HG03442 (cell line): ENCODE measurements at regions not wholly inside any gene's neighbourhood (a gene's known extent, or its start where the extent isn't known, plus 50 kb on each side); places are given as distances from the start of the nearest gene placed in this dataset.

Source experiments
- ATAC-seq: cut with Tn5 transposase; IDR thresholded peaks from one replicate; pipeline ENCODE4 v1.9.1; 2021; ENCODE audit warnings: mild to moderate bottlenecking, moderate library complexity; ENCODE audit not compliant: unreplicated experiment

- no peak for ATAC-seq
These were observed 250.1 kb upstream of the MBL2 start for GRCh38 chr10:53022611-53023088.

GRCh38 chr10:53013201-53013810 lies 240.7 kb upstream of the MBL2 start:
- peak; percentile 54 for ATAC-seq

GRCh38 chr10:53009961-53010907 lies 237.7 kb upstream of the MBL2 start:
- no peak for ATAC-seq

GRCh38 chr10:53007527-53007842 lies 234.9 kb upstream of the MBL2 start:
- no peak for ATAC-seq

GRCh38 chr10:53006663-53007526 lies 234.3 kb upstream of the MBL2 start:
- ATAC-seq, result no peak

- no peak for ATAC-seq
These were observed 233.2 kb upstream of the MBL2 start for GRCh38 chr10:53005612-53006345.

- no peak for ATAC-seq
These were observed 230.5 kb upstream of the MBL2 start for GRCh38 chr10:53003094-53003493.

GRCh38 chr10:52999681-53000080 lies 227.1 kb upstream of the MBL2 start:
- no peak for ATAC-seq

- no peak for ATAC-seq
These were observed 226.7 kb upstream of the MBL2 start for GRCh38 chr10:52999258-52999657.

GRCh38 chr10:52997007-52997406 lies 224.4 kb upstream of the MBL2 start:
- no peak for ATAC-seq

- no peak for ATAC-seq
These were observed 221.8 kb upstream of the MBL2 start for GRCh38 chr10:52994370-52994769.

- no peak for ATAC-seq
These were observed 220.5 kb upstream of the MBL2 start for GRCh38 chr10:52993109-52993508.

- no peak for ATAC-seq
These were observed 220.0 kb upstream of the MBL2 start for GRCh38 chr10:52992567-52992966.

- ATAC-seq, result no peak
These were observed 216.3 kb upstream of the MBL2 start for GRCh38 chr10:52988923-52989322.

GRCh38 chr10:52986125-52986524 lies 213.5 kb upstream of the MBL2 start:
- ATAC-seq, result no peak

- ATAC-seq, result no peak
These were observed 211.6 kb upstream of the MBL2 start for GRCh38 chr10:52984169-52984568.

- ATAC-seq, result no peak
These were observed 206.9 kb upstream of the MBL2 start for GRCh38 chr10:52979295-52979990.

GRCh38 chr10:52977581-52977980 lies 205.0 kb upstream of the MBL2 start:
- no peak for ATAC-seq

GRCh38 chr10:52967806-52968795 lies 195.5 kb upstream of the MBL2 start:
- ATAC-seq, result no peak
